ENCODE measurements at regions not wholly inside any gene's neighbourhood (a gene's known extent, or its start where the extent isn't known, plus 50 kb on each side); places are given as distances from the start of the nearest gene placed in this dataset.

- TF ChIP-seq POLR2AphosphoS5 (IDR thresholded peaks at IDR 0.05) = no peak
- TF ChIP-seq, protein P1, sequence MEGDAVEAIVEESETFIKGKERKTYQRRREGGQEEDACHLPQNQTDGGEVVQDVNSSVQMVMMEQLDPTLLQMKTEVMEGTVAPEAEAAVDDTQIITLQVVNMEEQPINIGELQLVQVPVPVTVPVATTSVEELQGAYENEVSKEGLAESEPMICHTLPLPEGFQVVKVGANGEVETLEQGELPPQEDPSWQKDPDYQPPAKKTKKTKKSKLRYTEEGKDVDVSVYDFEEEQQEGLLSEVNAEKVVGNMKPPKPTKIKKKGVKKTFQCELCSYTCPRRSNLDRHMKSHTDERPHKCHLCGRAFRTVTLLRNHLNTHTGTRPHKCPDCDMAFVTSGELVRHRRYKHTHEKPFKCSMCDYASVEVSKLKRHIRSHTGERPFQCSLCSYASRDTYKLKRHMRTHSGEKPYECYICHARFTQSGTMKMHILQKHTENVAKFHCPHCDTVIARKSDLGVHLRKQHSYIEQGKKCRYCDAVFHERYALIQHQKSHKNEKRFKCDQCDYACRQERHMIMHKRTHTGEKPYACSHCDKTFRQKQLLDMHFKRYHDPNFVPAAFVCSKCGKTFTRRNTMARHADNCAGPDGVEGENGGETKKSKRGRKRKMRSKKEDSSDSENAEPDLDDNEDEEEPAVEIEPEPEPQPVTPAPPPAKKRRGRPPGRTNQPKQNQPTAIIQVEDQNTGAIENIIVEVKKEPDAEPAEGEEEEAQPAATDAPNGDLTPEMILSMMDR (IDR thresholded peaks at IDR 0.05) = no peak
Observed at GRCh38 chr13:106852436-106852835, 284.5 kb upstream of the ARGLU1 start.

Data from breast epithelium (tissue), 3 donors.